ENCODE measurements at regions not wholly inside any gene's neighbourhood (a gene's known extent, or its start where the extent isn't known, plus 50 kb on each side); places are given as distances from the start of the nearest gene placed in this dataset.

GRCh38 chr5:8241558-8241957 lies 372.6 kb downstream of the MTRR start:
- TF ChIP-seq ZFP30 (CRISPR knock-in tag; IDR thresholded peaks at IDR 0.05) (no peak), RARB (CRISPR knock-in tag; IDR thresholded peaks at IDR 0.05) (no peak), ARNTL (CRISPR knock-in tag; IDR thresholded peaks at IDR 0.05; ENCODE audit: borderline replicate concordance, low read depth) (no peak), PATZ1 (CRISPR knock-in tag; IDR thresholded peaks at IDR 0.05; ENCODE audit: borderline replicate concordance) (no peak), ZNF565 (CRISPR knock-in tag; conservative IDR thresholded peaks at IDR 0.05; ENCODE audit: low read depth) (no peak), TSHZ2 (CRISPR knock-in tag; IDR thresholded peaks at IDR 0.05) (no peak), ISL1 (CRISPR knock-in tag; IDR thresholded peaks at IDR 0.05) (no peak)

Measured in SK-N-SH treated with all-trans-retinoic acid at 6 μM for 48 hours (cell line).